Upper lobe of left lung (tissue), 4 donors: ENCODE measurements at regions not wholly inside any gene's neighbourhood (a gene's known extent, or its start where the extent isn't known, plus 50 kb on each side); places are given as distances from the start of the nearest gene placed in this dataset.

Experiments used
- CTCF ChIP-seq, 6 experiments: fragments of 450-650 bp in 4 of 6; fragments of 200-600 bp in 2 of 6; sonication (generic) in 2 of 6; IDR thresholded peaks; one replicate each; pipeline ENCODE4 v1.5.1; 2016 to 2019; ENCODE audit warnings: antibody characterized with exemption in 6 of 6
- EP300 ChIP-seq, 4 donors: sonication (generic); formaldehyde crosslinking; IDR thresholded peaks; one replicate each; pipeline ENCODE4 v1.5.1; 2017; ENCODE audit warnings: antibody characterized with exemption in 4 of 4, control low read depth in 2 of 4
- POLR2AphosphoS5 ChIP-seq, 2 donors: sonication (generic); formaldehyde crosslinking; IDR thresholded peaks; one replicate each; pipeline ENCODE4 v1.5.1; 2017; ENCODE audit warnings: antibody characterized with exemption in 2 of 2

GRCh38 chr3:94778289-94778688, 715.4 kb downstream of the NSUN3 start:
- TF ChIP-seq CTCF (IDR thresholded peaks at IDR 0.05) (no peak), POLR2AphosphoS5 (IDR thresholded peaks at IDR 0.05) (no peak), EP300 (IDR thresholded peaks at IDR 0.05) (no peak)
